Calu3 (cell line): ENCODE measurements at regions not wholly inside any gene's neighbourhood (a gene's known extent, or its start where the extent isn't known, plus 50 kb on each side); places are given as distances from the start of the nearest gene placed in this dataset.

ENCODE experiments used
- BruUV-seq: library from RNA; stranded (reverse); fragments of 400-500 nt; replicated peaks from 2 replicates; lab custom pipeline; 2021; lab: Mats Ljungman, UMichigan
- CTCF ChIA-PET: fragments of 300-600 bp; sonication (Branson Sonifier 250); formaldehyde crosslinking; loops from one replicate; lab custom pipeline; 2022; ENCODE audit warnings: antibody characterized with exemption; lab: Charles Lee
- DNase-seq: peaks from one replicate; pipeline ENCODE4 v3.0.0; 2022
- H3K27ac Mint-ChIP-seq: one replicate; pipeline ENCODE4 v1.8.0; 2022; ENCODE audit warnings: mixed read lengths; ENCODE audit not compliant: unreplicated experiment
- H3K27me3 Mint-ChIP-seq: one replicate; pipeline ENCODE4 v1.8.0; 2022; ENCODE audit warnings: mixed read lengths; ENCODE audit not compliant: unreplicated experiment
- H3K36me3 Mint-ChIP-seq: one replicate; pipeline ENCODE4 v1.8.0; 2022; ENCODE audit warnings: mild to moderate bottlenecking, moderate library complexity, mixed read lengths; ENCODE audit not compliant: insufficient read depth, unreplicated experiment
- H3K4me1 Mint-ChIP-seq: one replicate; pipeline ENCODE4 v1.8.0; 2022; ENCODE audit warnings: mild to moderate bottlenecking, low read depth, mixed read lengths; ENCODE audit not compliant: unreplicated experiment
- H3K4me3 Mint-ChIP-seq: one replicate; pipeline ENCODE4 v1.8.0; 2022; ENCODE audit warnings: mild to moderate bottlenecking, low read depth, moderate library complexity, mixed read lengths; ENCODE audit not compliant: unreplicated experiment
- H3K9me3 Mint-ChIP-seq: one replicate; pipeline ENCODE4 v1.8.0; 2022; ENCODE audit warnings: low read depth, mixed read lengths; ENCODE audit not compliant: unreplicated experiment
- CTCF ChIP-seq: fragments of 200-600 bp; IDR thresholded peaks from one replicate; pipeline ENCODE4 v1.8.0; 2022; ENCODE audit warnings: antibody characterized with exemption; ENCODE audit not compliant: unreplicated experiment
- intact Hi-C: fragments of 100-400 bp; cut with micrococcal nuclease; formaldehyde crosslinking; loops from one replicate; pipeline ENCODE4 v1.10.0; 2022; ENCODE audit not compliant: unreplicated experiment

GRCh38 chr16:62970851-62971250 is 934.6 kb upstream of the CDH8 start:
- intact Hi-C loops = no loop called here
- BruUV-seq = no TSS peak
- Mint-ChIP-seq H3K4me1 (no peaks in the 10 kb centered on the region), H3K36me3 (no peaks in the 10 kb centered on the region), H3K27me3 (no peaks in the 10 kb centered on the region), H3K27ac (no peak overlapping the region), H3K9me3 (peaks cover 1% of the 10 kb centered on the region), H3K4me3 (no peak overlapping the region)
- CTCF ChIA-PET = no interaction called here
- no peak for DNase-seq
- no peak for TF ChIP-seq CTCF

GRCh38 chr16:62969711-62970318 is 933.6 kb upstream of the CDH8 start:
- CTCF ChIA-PET = no interaction called here
- no peaks in the 10 kb centered on the region for H3K27me3 Mint-ChIP-seq
- TF ChIP-seq CTCF = no peak
- no peak overlapping the region for H3K4me3 Mint-ChIP-seq
- H3K27ac Mint-ChIP-seq = no peak overlapping the region
- no peaks in the 10 kb centered on the region for H3K36me3 Mint-ChIP-seq
- no TSS peak for BruUV-seq
- H3K4me1 Mint-ChIP-seq = no peaks in the 10 kb centered on the region
- no peaks in the 10 kb centered on the region for H3K9me3 Mint-ChIP-seq
- DNase-seq = no peak
- intact Hi-C loops = no loop called here

DNA sequence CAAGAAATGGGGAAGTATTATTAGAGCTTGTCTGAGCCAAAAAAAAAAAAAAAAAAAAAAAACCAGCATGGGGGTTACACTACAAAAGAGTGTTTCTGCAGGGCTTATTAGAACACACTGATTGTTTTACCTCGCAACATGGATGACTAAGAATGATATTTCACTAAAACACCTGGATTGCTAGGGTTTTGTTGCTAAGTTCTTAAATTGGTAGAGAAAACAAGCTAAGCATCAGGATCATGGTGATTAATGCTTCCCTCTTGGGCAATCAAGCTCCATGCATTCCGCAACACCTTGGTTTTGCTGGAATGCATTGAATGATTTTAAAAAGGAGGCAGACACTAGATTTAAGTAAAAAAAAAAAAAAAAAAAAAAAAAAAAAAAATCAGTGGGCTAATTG is 931.4 kb upstream of the CDH8 start:
- no peak for TF ChIP-seq CTCF
- Mint-ChIP-seq H3K4me1 (no peaks in the 10 kb centered on the region), H3K4me3 (no peak overlapping the region), H3K27ac (no peak overlapping the region), H3K36me3 (no peaks in the 10 kb centered on the region), H3K27me3 (no peaks in the 10 kb centered on the region), H3K9me3 (no peaks in the 10 kb centered on the region)
- CTCF ChIA-PET = no interaction called here
- intact Hi-C loops = no loop called here
- no peak for DNase-seq
- no TSS peak for BruUV-seq

GRCh38 chr16:62967163-62967562 is 930.9 kb upstream of the CDH8 start:
- intact Hi-C loops = no loop called here
- Mint-ChIP-seq H3K4me3 (no peak overlapping the region), H3K9me3 (no peaks in the 10 kb centered on the region), H3K27me3 (no peaks in the 10 kb centered on the region), H3K27ac (no peak overlapping the region), H3K4me1 (no peaks in the 10 kb centered on the region), H3K36me3 (no peaks in the 10 kb centered on the region)
- no peak for DNase-seq
- BruUV-seq = no TSS peak
- CTCF ChIA-PET = no interaction called here
- TF ChIP-seq CTCF = no peak
